ENCODE measurements at regions not wholly inside any gene's neighbourhood (a gene's known extent, or its start where the extent isn't known, plus 50 kb on each side); places are given as distances from the start of the nearest gene placed in this dataset.

GRCh38 chr12:69123311-69123710, 116.1 kb upstream of the CPSF6 start:
- no peak overlapping the region for H3K4me3 ChIP-seq (ENCODE audit: low read depth, poor library complexity, severe bottlenecking)
- WGBS, 2 donors: 90 to 97% methylated on average over 3 of the region's 3 CpGs
- intact Hi-C loops (cut with DNase I; ENCODE audit: low total_unique reads): no loop called here
- TF ChIP-seq POLR2A (IDR thresholded peaks at IDR 0.05) (no peak), CTCF (IDR thresholded peaks at IDR 0.05) (no peak)
- DNase-seq (ENCODE audit: low spot score in 2 of 2): no peak

- no peak overlapping the region for H3K4me3 ChIP-seq (ENCODE audit: low read depth, poor library complexity, severe bottlenecking)
- no peak for DNase-seq (ENCODE audit: low spot score in 2 of 2)
- intact Hi-C loops (cut with DNase I; ENCODE audit: low total_unique reads): no loop called here
- no peak for TF ChIP-seq POLR2A (IDR thresholded peaks at IDR 0.05)
- no peak for TF ChIP-seq CTCF (IDR thresholded peaks at IDR 0.05)
- WGBS, 2 donors: 70 to 79% methylated on average over 8 of the region's 8 CpGs
These were observed 115.3 kb upstream of the CPSF6 start for GRCh38 chr12:69123919-69124638.

- WGBS, 2 donors: 76 to 94% methylated on average over 1 of the region's 1 CpG
- H3K4me3 ChIP-seq (ENCODE audit: low read depth, poor library complexity, severe bottlenecking): no peak overlapping the region
- intact Hi-C loops (cut with DNase I; ENCODE audit: low total_unique reads): no loop called here
- no peak for DNase-seq (ENCODE audit: low spot score in 2 of 2)
- TF ChIP-seq CTCF (IDR thresholded peaks at IDR 0.05) (no peak), POLR2A (IDR thresholded peaks at IDR 0.05) (no peak)
These were observed 110.4 kb upstream of the CPSF6 start for GRCh38 chr12:69129017-69129416.

GRCh38 chr12:69129564-69129963, 109.8 kb upstream of the CPSF6 start:
- H3K4me3 ChIP-seq (ENCODE audit: low read depth, poor library complexity, severe bottlenecking): no peak overlapping the region
- TF ChIP-seq CTCF (IDR thresholded peaks at IDR 0.05) (no peak), POLR2A (IDR thresholded peaks at IDR 0.05) (no peak)
- 87 to 90% methylated on average over 4 of the region's 4 CpGs for WGBS, 2 donors
- DNase-seq (ENCODE audit: low spot score in 2 of 2): no peak
- intact Hi-C loops (cut with DNase I; ENCODE audit: low total_unique reads): no loop called here

GRCh38 chr12:69130064-69130463, 109.3 kb upstream of the CPSF6 start:
- H3K4me3 ChIP-seq (ENCODE audit: low read depth, poor library complexity, severe bottlenecking): no peak overlapping the region
- TF ChIP-seq CTCF (IDR thresholded peaks at IDR 0.05): no peak
- TF ChIP-seq POLR2A (IDR thresholded peaks at IDR 0.05): no peak
- DNase-seq (ENCODE audit: low spot score in 2 of 2): no peak
- intact Hi-C loops (cut with DNase I; ENCODE audit: low total_unique reads): no loop called here

GRCh38 chr12:69131077-69131476, 108.3 kb upstream of the CPSF6 start:
- 55 to 61% methylated on average over 1 of the region's 1 CpG for WGBS, 2 donors
- intact Hi-C loops (cut with DNase I; ENCODE audit: low total_unique reads): no loop called here
- H3K4me3 ChIP-seq (ENCODE audit: low read depth, poor library complexity, severe bottlenecking): no peak overlapping the region
- TF ChIP-seq POLR2A (IDR thresholded peaks at IDR 0.05) (no peak), CTCF (IDR thresholded peaks at IDR 0.05) (no peak)
- DNase-seq (ENCODE audit: low spot score in 2 of 2): no peak

Data from lower leg skin (tissue), 4 donors.